Breast epithelium (tissue), 3 donors: ENCODE measurements at regions not wholly inside any gene's neighbourhood (a gene's known extent, or its start where the extent isn't known, plus 50 kb on each side); places are given as distances from the start of the nearest gene placed in this dataset.

ENCODE experiments used
- CTCF ChIP-seq, 3 donors: fragments of 450-650 bp; IDR thresholded peaks; one replicate each; pipeline ENCODE4 v1.5.1; 2016 to 2017; ENCODE audit warnings: antibody characterized with exemption in 3 of 3, mild to moderate bottlenecking in 3 of 3, moderate library complexity in 3 of 3
- POLR2A ChIP-seq: fragments of 450-650 bp; IDR thresholded peaks from one replicate; pipeline ENCODE4 v1.6.1; 2016; ENCODE audit warnings: antibody characterized with exemption, mild to moderate bottlenecking, moderate library complexity

DNA sequence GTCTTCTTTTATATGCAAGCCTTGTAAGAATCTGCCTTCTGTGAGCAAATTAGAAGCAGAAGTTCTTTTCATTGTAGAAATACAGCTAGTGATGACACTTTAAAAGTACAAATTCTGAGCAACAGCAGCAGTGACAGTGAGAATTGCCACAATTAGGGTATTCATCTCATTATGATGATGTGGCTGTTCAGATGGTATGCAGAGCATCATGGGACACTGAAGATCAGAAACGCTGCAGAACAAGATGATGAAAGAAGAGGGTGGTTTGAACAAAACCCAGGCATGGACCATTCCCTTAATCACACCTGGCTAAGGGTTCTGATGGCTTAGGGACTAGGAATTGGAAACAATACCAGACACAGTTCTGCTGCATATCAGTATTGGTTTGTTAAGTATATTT, 312.7 kb upstream of the TBX18 start:
- TF ChIP-seq POLR2A (no peak), CTCF (IDR thresholded peaks at IDR 0.05) (no peak)
